ENCODE measurements at regions not wholly inside any gene's neighbourhood (a gene's known extent, or its start where the extent isn't known, plus 50 kb on each side); places are given as distances from the start of the nearest gene placed in this dataset.
"Not testable (repeated sequence)": the region's sequence is repeated elsewhere in the genome, so short reads cannot be mapped to it uniquely, and the experiment has no call there.

DNA sequence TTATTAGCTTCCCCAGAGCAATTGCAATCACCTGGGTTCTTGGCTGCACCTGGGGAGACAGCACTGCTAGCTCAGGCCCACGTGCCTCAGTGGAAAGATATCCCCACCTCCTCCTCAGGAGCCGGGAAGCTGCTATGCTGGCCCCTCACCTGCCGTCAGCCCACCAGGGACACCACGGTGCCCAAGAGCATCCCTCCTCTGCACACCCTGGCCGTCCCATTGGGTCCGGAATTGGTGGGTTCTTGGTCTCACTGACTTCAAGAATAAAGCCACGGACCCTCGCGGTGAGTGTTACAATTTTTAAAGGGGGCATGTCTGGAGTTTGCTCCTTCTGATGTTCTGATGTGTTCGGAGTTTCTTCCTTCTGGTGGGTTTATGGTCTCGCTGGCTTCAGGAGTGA, 72.3 kb upstream of the MEF2A start:
- in situ Hi-C loops (cut with HindIII; ENCODE audit: low pct_ligation_motif_present, low sequenced_read_pairs) = no loop called here
- no peak for DNase-seq
- Histone ChIP-seq H3K27me3 (replicated peaks) (no peaks in the 10 kb centered on the region), H3K36me3 (replicated peaks) (no peaks in the 10 kb centered on the region), H3K4me3 (ENCODE audit: low read depth, low read length) (no peak overlapping the region), H3K27ac (no peak overlapping the region)
- TF ChIP-seq, protein P1, sequence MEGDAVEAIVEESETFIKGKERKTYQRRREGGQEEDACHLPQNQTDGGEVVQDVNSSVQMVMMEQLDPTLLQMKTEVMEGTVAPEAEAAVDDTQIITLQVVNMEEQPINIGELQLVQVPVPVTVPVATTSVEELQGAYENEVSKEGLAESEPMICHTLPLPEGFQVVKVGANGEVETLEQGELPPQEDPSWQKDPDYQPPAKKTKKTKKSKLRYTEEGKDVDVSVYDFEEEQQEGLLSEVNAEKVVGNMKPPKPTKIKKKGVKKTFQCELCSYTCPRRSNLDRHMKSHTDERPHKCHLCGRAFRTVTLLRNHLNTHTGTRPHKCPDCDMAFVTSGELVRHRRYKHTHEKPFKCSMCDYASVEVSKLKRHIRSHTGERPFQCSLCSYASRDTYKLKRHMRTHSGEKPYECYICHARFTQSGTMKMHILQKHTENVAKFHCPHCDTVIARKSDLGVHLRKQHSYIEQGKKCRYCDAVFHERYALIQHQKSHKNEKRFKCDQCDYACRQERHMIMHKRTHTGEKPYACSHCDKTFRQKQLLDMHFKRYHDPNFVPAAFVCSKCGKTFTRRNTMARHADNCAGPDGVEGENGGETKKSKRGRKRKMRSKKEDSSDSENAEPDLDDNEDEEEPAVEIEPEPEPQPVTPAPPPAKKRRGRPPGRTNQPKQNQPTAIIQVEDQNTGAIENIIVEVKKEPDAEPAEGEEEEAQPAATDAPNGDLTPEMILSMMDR (IDR thresholded peaks at IDR 0.05; ENCODE audit: low read depth, low read length, missing control alignments) = no peak

GRCh38 chr15:99494536-99495233, 71.1 kb upstream of the MEF2A start:
- H3K27me3 ChIP-seq (replicated peaks); in situ Hi-C loops (cut with HindIII; ENCODE audit: low pct_ligation_motif_present, low sequenced_read_pairs); H3K36me3 ChIP-seq (replicated peaks): not testable (repeated sequence)

DNA sequence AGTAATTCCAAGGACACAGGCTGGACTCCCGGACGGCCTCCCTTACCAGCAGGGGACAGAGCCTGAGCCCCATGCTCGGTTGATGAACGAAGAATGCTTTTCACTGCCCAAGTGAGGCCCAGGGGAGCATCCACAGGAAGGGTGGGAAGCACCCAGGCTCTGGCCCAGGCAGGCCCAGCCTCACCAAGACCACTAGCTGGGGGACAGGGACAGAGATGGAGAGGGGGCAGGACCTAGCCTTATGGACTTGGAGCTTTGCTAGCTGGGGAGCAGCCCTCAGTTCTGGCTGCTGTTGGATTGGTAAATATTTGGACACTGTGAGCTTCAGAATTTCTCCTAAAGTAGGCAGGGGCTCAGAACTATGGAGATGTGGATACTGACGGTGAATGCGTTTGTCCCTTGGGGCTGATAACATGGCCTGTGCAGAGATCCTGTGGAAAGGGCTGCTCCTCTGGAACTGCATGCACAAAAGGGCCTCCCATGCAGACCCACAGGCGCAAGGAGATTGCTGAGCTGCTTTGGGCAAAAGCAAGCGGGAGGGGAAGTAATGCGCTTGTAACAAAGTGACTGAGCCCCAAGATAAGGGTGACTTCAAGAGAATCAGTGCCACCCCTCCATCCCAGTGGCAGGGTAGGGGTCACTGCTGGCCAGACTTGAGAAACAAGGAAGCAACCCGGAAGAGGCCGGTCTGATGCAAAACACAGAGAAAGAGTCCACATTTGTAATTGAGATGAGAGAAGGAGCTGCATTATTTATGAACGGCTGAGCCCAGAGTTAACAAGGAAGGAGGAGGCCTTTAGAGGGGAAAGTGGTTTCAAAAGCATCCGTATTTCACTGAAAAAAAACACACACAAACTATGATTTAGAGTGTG, 70.1 kb upstream of the MEF2A start:
- Histone ChIP-seq H3K27me3 (replicated peaks) (no peaks in the 10 kb centered on the region), H3K36me3 (replicated peaks) (no peaks in the 10 kb centered on the region), H3K27ac (no peak overlapping the region), H3K4me3 (ENCODE audit: low read depth, low read length) (no peak overlapping the region)
- TF ChIP-seq, protein P1 (IDR thresholded peaks at IDR 0.05; ENCODE audit: low read depth, low read length, missing control alignments) = no peak
- no peak for DNase-seq
- in situ Hi-C loops (cut with HindIII; ENCODE audit: low pct_ligation_motif_present, low sequenced_read_pairs) = no loop called here

More at GRCh38 chr15:99494536-99495233, 71.1 kb upstream of the MEF2A start:
- not testable (repeated sequence) for H3K4me3 ChIP-seq (ENCODE audit: low read depth, low read length); DNase-seq; H3K27ac ChIP-seq

- no peaks in the 10 kb centered on the region for H3K27me3 ChIP-seq (replicated peaks)
- in situ Hi-C loops (cut with HindIII; ENCODE audit: low pct_ligation_motif_present, low sequenced_read_pairs) = no loop called here
- no peaks in the 10 kb centered on the region for H3K36me3 ChIP-seq (replicated peaks)
- H3K27ac ChIP-seq = no peak overlapping the region
- TF ChIP-seq, protein P1 (IDR thresholded peaks at IDR 0.05; ENCODE audit: low read depth, low read length, missing control alignments) = no peak
- DNase-seq = no peak
- no peak overlapping the region for H3K4me3 ChIP-seq (ENCODE audit: low read depth, low read length)
Measured at GRCh38 chr15:99496302-99496629, 69.5 kb upstream of the MEF2A start.

GRCh38 chr15:99502182-99502581, 63.6 kb upstream of the MEF2A start:
- TF ChIP-seq, protein P1 (IDR thresholded peaks at IDR 0.05; ENCODE audit: low read depth, low read length, missing control alignments) = no peak
- Histone ChIP-seq H3K27me3 (replicated peaks) (no peaks in the 10 kb centered on the region), H3K4me3 (ENCODE audit: low read depth, low read length) (no peak overlapping the region), H3K27ac (no peak overlapping the region), H3K36me3 (replicated peaks) (no peaks in the 10 kb centered on the region)
- in situ Hi-C loops (cut with HindIII; ENCODE audit: low pct_ligation_motif_present, low sequenced_read_pairs) = no loop called here
- no peak for DNase-seq

GRCh38 chr15:99502661-99503060, 63.1 kb upstream of the MEF2A start:
- DNase-seq = no peak
- in situ Hi-C loops (cut with HindIII; ENCODE audit: low pct_ligation_motif_present, low sequenced_read_pairs) = no loop called here
- H3K36me3 ChIP-seq (replicated peaks) = no peaks in the 10 kb centered on the region
- no peak overlapping the region for H3K4me3 ChIP-seq (ENCODE audit: low read depth, low read length)
- TF ChIP-seq, protein P1 (IDR thresholded peaks at IDR 0.05; ENCODE audit: low read depth, low read length, missing control alignments) = no peak
- no peak overlapping the region for H3K27ac ChIP-seq
- H3K27me3 ChIP-seq (replicated peaks) = no peaks in the 10 kb centered on the region
